Sigmoid colon (tissue), 4 donors: ENCODE measurements at regions not wholly inside any gene's neighbourhood (a gene's known extent, or its start where the extent isn't known, plus 50 kb on each side); places are given as distances from the start of the nearest gene placed in this dataset.

Experiments used
- CTCF ChIP-seq, 4 experiments: fragments of 450-650 bp in 3 of 4; fragments of 200-600 bp in 1 of 4; IDR thresholded peaks; one replicate each; pipeline ENCODE4 v1.5.1; 2016 to 2019; ENCODE audit warnings: antibody characterized with exemption in 4 of 4, mild to moderate bottlenecking in 3 of 4, moderate library complexity in 2 of 4
- EP300 ChIP-seq, 4 donors: sonication (generic); formaldehyde crosslinking; IDR thresholded peaks; one replicate each; pipeline ENCODE4 v1.6.1; 2017; ENCODE audit warnings: antibody characterized with exemption in 4 of 4

DNA sequence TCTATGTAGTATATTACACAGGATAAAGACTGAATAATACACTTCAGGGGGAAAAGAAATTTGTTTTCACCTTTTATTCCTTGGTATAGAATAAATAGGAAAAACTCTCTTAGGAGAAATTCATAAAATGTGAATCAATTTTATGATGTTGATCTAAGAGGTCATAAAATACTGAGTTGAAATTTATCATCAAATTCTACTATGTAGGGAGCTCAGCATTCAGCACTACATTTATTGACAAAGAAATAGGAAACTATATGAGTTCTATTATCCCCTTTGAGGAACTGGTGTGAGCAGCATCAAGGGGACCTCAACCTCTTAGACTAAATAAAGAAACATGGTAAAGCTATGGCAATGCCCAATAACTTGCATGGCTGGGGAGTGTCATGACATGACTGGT is 348.2 kb upstream of the SMIM31 start:
- no peak for TF ChIP-seq CTCF (IDR thresholded peaks at IDR 0.05)
- no peak for TF ChIP-seq EP300 (IDR thresholded peaks at IDR 0.05)
